Stimulated activated CD4-positive, alpha-beta T cell treated with anti-CD3 and anti-CD28 coated beads, Interleukin-2, amount 100 ng/mL, for 24 hours (primary cell): ENCODE measurements at regions not wholly inside any gene's neighbourhood (a gene's known extent, or its start where the extent isn't known, plus 50 kb on each side); places are given as distances from the start of the nearest gene placed in this dataset.
"Not testable (repeated sequence)": the region's sequence is repeated elsewhere in the genome, so short reads cannot be mapped to it uniquely, and the experiment has no call there.

Experiments used
- DNase-seq, 2 donors: peaks; one replicate each; pipeline ENCODE4 v3.0.0-alpha.2; 2020

GRCh38 chr5:136453986-136454758 lies 88.8 kb upstream of the TRPC7 start:
- DNase-seq: no peak

- no peak for DNase-seq
Measured at GRCh38 chr5:136453199-136453598, 87.9 kb upstream of the TRPC7 start.

GRCh38 chr5:136447576-136447975 lies 82.2 kb upstream of the TRPC7 start:
- DNase-seq: not testable (repeated sequence)

- DNase-seq: no peak
Measured at GRCh38 chr5:136446565-136446964, 81.2 kb upstream of the TRPC7 start.

- DNase-seq: not testable (repeated sequence)
Measured at GRCh38 chr5:136444099-136444498, 78.8 kb upstream of the TRPC7 start.

GRCh38 chr5:136439367-136439766 lies 74.0 kb upstream of the TRPC7 start:
- no peak for DNase-seq

- DNase-seq: no peak
Measured at GRCh38 chr5:136435946-136436543, 70.7 kb upstream of the TRPC7 start.

- no peak for DNase-seq
Measured at GRCh38 chr5:136434795-136435194, 69.5 kb upstream of the TRPC7 start.

GRCh38 chr5:136432705-136433104 lies 67.4 kb upstream of the TRPC7 start:
- DNase-seq: no peak

GRCh38 chr5:136430081-136430480 lies 64.7 kb upstream of the TRPC7 start:
- no peak for DNase-seq

GRCh38 chr5:136427426-136427825 lies 62.1 kb upstream of the TRPC7 start:
- no peak for DNase-seq

- no peak for DNase-seq
Measured at GRCh38 chr5:136425921-136426320, 60.6 kb upstream of the TRPC7 start.

- DNase-seq: peak; percentile 24 to 64
Measured at GRCh38 chr5:136424835-136425584, 59.7 kb upstream of the TRPC7 start.

GRCh38 chr5:136423944-136424606 lies 58.7 kb upstream of the TRPC7 start:
- no peak for DNase-seq

GRCh38 chr5:136420168-136420898 lies 55.0 kb upstream of the TRPC7 start:
- no peak for DNase-seq

- no peak for DNase-seq
Measured at GRCh38 chr5:136418301-136418700, 53.0 kb upstream of the TRPC7 start.
